KMS-11 (cell line): ENCODE measurements at regions not wholly inside any gene's neighbourhood (a gene's known extent, or its start where the extent isn't known, plus 50 kb on each side); places are given as distances from the start of the nearest gene placed in this dataset.

ENCODE experiments used
- H2AFZ ChIP-seq: fragments of 200-600 bp; sonication (generic); 2 replicates; pipeline ENCODE4 v1.6.1; 2016; ENCODE audit warnings: antibody characterized with exemption, mixed run types, low read depth
- H3K27ac ChIP-seq: fragments of 200-600 bp; sonication (generic); 2 replicates; pipeline ENCODE4 v1.6.1; 2016; ENCODE audit warnings: mild to moderate bottlenecking, mixed run types
- H3K27me3 ChIP-seq: fragments of 200-600 bp; sonication (generic); 2 replicates; pipeline ENCODE4 v1.6.1; 2017; ENCODE audit warnings: mild to moderate bottlenecking, low read depth, mixed run types, moderate library complexity; ENCODE audit not compliant: insufficient read depth
- H3K36me3 ChIP-seq: fragments of 200-600 bp; sonication (generic); 2 replicates; pipeline ENCODE4 v1.6.1; 2017; ENCODE audit warnings: mild to moderate bottlenecking, mixed run types; ENCODE audit not compliant: insufficient read depth
- H3K4me1 ChIP-seq: fragments of 200-600 bp; sonication (generic); 2 replicates; pipeline ENCODE4 v1.6.1; 2016; ENCODE audit warnings: mild to moderate bottlenecking, low read depth, mixed run types; ENCODE audit not compliant: poor library complexity, severe bottlenecking
- H3K4me2 ChIP-seq: fragments of 200-600 bp; sonication (generic); 2 replicates; pipeline ENCODE4 v1.7.0; 2016; ENCODE audit warnings: mild to moderate bottlenecking, mixed run types
- H3K4me3 ChIP-seq: fragments of 200-600 bp; sonication (generic); IDR thresholded peaks from 2 replicates; pipeline ENCODE4 v1.6.1; 2017; ENCODE audit warnings: low read depth, low read length, mixed read lengths; ENCODE audit not compliant: insufficient read depth
- H3K79me2 ChIP-seq: fragments of 200-600 bp; sonication (generic); 2 replicates; pipeline ENCODE4 v1.6.1; 2016; ENCODE audit warnings: low read depth, mixed run types; ENCODE audit not compliant: insufficient read depth
- H3K9ac ChIP-seq: fragments of 200-600 bp; sonication (generic); 2 replicates; pipeline ENCODE4 v1.6.1; 2016; ENCODE audit warnings: mild to moderate bottlenecking, mixed run types
- H4K20me1 ChIP-seq: fragments of 200-600 bp; sonication (generic); 2 replicates; pipeline ENCODE4 v1.6.1; 2016; ENCODE audit warnings: mild to moderate bottlenecking, mixed run types; ENCODE audit not compliant: insufficient read depth
- TF ChIP-seq, protein P1 (sequence below): fragments of 200-600 bp; sonication (generic); conservative IDR thresholded peaks from 2 replicates; pipeline ENCODE4 v1.6.1; 2017; ENCODE audit warnings: low read depth, mild to moderate bottlenecking, antibody characterized with exemption, low read length, moderate library complexity, mixed read lengths

DNA sequence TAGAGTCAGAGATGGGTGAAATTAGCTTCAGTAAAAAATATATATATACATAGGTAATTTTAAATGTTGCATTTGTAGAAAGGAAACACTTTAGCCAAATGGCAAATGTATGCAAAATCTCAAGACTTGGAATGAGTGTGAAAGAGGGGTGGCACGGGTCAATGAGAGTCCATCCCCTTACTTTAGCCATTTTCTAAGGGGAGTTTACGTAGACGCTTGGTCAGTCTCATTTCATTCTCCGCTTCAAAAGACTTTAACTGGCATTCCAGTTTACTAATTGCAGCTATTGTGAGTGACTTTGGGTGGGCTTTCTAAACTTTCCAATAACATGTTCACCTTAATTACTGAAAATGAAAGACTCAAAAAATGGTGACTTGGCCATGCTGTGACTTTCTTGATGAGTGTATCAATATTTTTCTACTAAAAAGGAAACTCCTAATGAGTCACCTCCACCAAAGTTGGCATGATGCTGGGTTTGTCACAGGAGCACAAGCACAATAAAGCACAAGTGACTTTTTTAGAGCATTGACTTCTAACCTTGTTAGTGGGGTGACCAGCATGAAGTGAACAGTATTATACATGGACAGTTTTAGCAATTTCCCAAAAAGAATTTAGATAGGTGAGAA lies 356.0 kb upstream of the RASGEF1B start:
- Histone ChIP-seq H2AFZ (no peak overlapping the region), H3K4me1 (no peaks in the 10 kb centered on the region), H3K36me3 (no peaks in the 10 kb centered on the region), H3K79me2 (no peaks in the 10 kb centered on the region), H3K27ac (no peak overlapping the region), H3K9ac (no peak overlapping the region), H3K4me2 (no peak overlapping the region), H4K20me1 (no peaks in the 10 kb centered on the region), H3K27me3 (no peaks in the 10 kb centered on the region), H3K4me3 (no peak overlapping the region)
- TF ChIP-seq, protein P1, sequence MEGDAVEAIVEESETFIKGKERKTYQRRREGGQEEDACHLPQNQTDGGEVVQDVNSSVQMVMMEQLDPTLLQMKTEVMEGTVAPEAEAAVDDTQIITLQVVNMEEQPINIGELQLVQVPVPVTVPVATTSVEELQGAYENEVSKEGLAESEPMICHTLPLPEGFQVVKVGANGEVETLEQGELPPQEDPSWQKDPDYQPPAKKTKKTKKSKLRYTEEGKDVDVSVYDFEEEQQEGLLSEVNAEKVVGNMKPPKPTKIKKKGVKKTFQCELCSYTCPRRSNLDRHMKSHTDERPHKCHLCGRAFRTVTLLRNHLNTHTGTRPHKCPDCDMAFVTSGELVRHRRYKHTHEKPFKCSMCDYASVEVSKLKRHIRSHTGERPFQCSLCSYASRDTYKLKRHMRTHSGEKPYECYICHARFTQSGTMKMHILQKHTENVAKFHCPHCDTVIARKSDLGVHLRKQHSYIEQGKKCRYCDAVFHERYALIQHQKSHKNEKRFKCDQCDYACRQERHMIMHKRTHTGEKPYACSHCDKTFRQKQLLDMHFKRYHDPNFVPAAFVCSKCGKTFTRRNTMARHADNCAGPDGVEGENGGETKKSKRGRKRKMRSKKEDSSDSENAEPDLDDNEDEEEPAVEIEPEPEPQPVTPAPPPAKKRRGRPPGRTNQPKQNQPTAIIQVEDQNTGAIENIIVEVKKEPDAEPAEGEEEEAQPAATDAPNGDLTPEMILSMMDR: no peak

DNA sequence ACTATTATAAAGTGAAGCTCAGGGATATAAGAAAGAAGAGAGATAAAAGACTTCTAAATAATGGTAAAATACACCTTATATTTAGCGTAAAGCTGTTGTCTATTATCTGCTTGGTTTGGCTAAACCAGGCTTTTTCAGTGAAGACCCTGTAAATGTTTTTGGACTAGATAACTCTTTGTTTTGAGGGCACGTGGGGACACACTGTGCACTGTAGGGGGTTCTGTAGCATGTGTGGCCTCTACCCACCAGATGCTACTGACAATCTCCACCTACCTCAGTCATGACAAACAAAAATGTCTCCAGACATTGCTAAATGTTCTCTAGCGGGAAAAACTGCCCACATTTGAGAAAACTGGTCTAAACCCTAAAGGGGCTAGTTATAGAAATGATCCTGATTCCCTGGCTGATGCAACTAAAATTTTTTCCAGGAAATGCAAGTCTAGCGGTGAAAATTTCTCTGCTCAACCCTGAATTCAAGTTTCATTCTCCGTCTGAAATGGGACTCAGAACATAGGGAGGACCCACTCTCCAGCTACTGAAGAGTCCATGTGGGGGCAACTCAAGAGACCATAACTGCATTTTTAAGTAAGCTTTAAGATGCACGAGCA lies 355.2 kb upstream of the RASGEF1B start:
- Histone ChIP-seq H3K27me3 (no peaks in the 10 kb centered on the region), H3K4me3 (no peak overlapping the region)
- TF ChIP-seq, protein P1: no peak

DNA sequence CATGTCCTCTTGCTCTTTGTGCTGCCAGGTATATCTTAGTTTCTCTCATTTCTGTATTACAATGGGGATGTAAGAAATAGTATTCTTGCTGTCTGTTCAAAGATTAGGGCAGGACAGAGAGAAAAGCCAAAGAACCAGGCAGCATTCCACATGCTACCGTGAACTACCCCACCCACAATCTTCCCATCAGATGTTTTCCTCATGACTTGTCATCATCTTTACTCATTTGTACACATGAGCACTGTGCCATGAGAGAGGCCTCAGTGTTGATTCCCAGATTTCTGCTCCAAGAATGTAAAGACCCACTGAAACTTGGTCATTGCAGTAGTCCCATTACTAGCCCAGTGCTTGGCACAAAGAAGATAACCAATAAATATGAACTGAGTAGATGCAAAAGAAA lies 354.6 kb upstream of the RASGEF1B start:
- H2AFZ ChIP-seq: no peak overlapping the region
- no peak overlapping the region for H3K9ac ChIP-seq
- TF ChIP-seq, protein P1: no peak
- H3K36me3 ChIP-seq: no peaks in the 10 kb centered on the region
- no peaks in the 10 kb centered on the region for H3K4me1 ChIP-seq
- H3K4me2 ChIP-seq: no peak overlapping the region
- no peaks in the 10 kb centered on the region for H4K20me1 ChIP-seq
- no peak overlapping the region for H3K27ac ChIP-seq
- no peaks in the 10 kb centered on the region for H3K27me3 ChIP-seq
- H3K79me2 ChIP-seq: no peaks in the 10 kb centered on the region
- H3K4me3 ChIP-seq: no peak overlapping the region

More for the DNA sequence above, 355.2 kb upstream of the RASGEF1B start:
- Histone ChIP-seq H3K79me2 (no peaks in the 10 kb centered on the region), H3K27ac (no peak overlapping the region), H3K4me2 (no peak overlapping the region), H3K4me1 (no peaks in the 10 kb centered on the region), H2AFZ (no peak overlapping the region), H3K9ac (no peak overlapping the region), H3K36me3 (no peaks in the 10 kb centered on the region), H4K20me1 (no peaks in the 10 kb centered on the region)

DNA sequence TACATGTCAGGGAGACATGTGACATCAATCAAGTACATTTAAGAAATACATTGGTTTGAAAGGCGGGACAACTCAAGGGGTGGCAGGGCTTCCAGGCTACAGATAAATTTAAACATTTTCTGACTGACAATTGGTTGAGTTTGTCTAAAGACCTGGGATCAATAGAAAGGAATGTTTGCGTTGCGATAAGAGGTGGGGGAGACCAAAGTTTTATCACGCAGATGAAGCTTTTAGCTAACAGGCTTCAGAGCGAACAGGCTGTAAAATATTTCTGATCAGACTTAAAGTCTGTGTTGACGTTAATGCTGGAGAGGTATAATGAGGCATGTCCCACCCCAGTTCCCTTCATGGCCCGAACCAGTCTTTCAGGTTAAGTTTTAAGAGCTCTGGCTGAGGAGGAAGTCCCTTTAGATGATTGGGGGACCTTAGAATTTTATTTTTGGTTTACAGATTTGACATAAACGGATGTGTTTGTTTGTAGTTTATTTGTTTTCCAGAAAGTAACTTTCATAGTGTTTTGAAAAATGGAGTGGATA lies 346.7 kb upstream of the RASGEF1B start:
- H2AFZ ChIP-seq: no peak overlapping the region
- H3K27me3 ChIP-seq: no peaks in the 10 kb centered on the region
- H3K4me2 ChIP-seq: no peak overlapping the region
- H3K36me3 ChIP-seq: no peaks in the 10 kb centered on the region
- no peaks in the 10 kb centered on the region for H4K20me1 ChIP-seq
- no peak overlapping the region for H3K9ac ChIP-seq
- H3K4me3 ChIP-seq: no peak overlapping the region
- no peaks in the 10 kb centered on the region for H3K4me1 ChIP-seq
- H3K27ac ChIP-seq: no peak overlapping the region
- TF ChIP-seq, protein P1: no peak
- H3K79me2 ChIP-seq: no peaks in the 10 kb centered on the region
